GM19043 (cell line): ENCODE measurements at regions not wholly inside any gene's neighbourhood (a gene's known extent, or its start where the extent isn't known, plus 50 kb on each side); places are given as distances from the start of the nearest gene placed in this dataset.

Experiments used
- ATAC-seq: cut with Tn5 transposase; IDR thresholded peaks from one replicate; pipeline ENCODE4 v1.9.1; 2021; ENCODE audit warnings: low read depth; ENCODE audit not compliant: unreplicated experiment

- ATAC-seq: no peak
Measured at GRCh38 chr20:52242237-52243230, 51.0 kb upstream of the ZFP64 start.
